H1 (cell line): ENCODE measurements at regions not wholly inside any gene's neighbourhood (a gene's known extent, or its start where the extent isn't known, plus 50 kb on each side); places are given as distances from the start of the nearest gene placed in this dataset.

Source experiments
- CTCF ChIA-PET: fragments of 300-600 bp; sonication (Branson Sonifier 250); formaldehyde crosslinking; loops from one replicate; lab custom pipeline; 2021; ENCODE audit not compliant: partially characterized antibody; lab: Charles Lee
- POLR2A ChIA-PET: fragments of 300-600 bp; sonication (Branson Sonifier 250); formaldehyde crosslinking; loops from one replicate; lab custom pipeline; 2021; ENCODE audit warnings: inconsistent platforms; ENCODE audit not compliant: partially characterized antibody; lab: Charles Lee
- DNase-seq, 2 experiments: peaks; one replicate each; pipeline versions ENCODE4 v3.0.0 to v3.0.0-alpha.2; 2010 to 2022; ENCODE audit warnings: low spot score in 2 of 2, low read depth in 1 of 2, mixed read lengths in 1 of 2
- FAIRE-seq: peaks from 2 replicates; lab custom pipeline; 2011; peaks lifted over from hg19 to GRCh38; lab: Jason Lieb, UNC
- H2AFZ ChIP-seq: 2 replicates; pipeline ENCODE4 v1.8.1; 2012; ENCODE audit warnings: low read length, inconsistent platforms
- H2AK5ac ChIP-seq: 2 replicates; pipeline ENCODE4 v1.6.1; 2013; ENCODE audit warnings: low read depth, low read length
- H2BK120ac ChIP-seq: replicated peaks from 2 replicates; pipeline ENCODE3; 2013; ENCODE audit warnings: low read depth, low read length, inconsistent platforms
- H2BK12ac ChIP-seq: 2 replicates; pipeline ENCODE4 v1.6.1; 2013; ENCODE audit warnings: low read depth, low read length
- H2BK15ac ChIP-seq: 2 replicates; pipeline ENCODE4 v1.6.1; 2013; ENCODE audit warnings: low read length
- H2BK20ac ChIP-seq: 2 replicates; pipeline ENCODE4 v1.6.1; 2013; ENCODE audit warnings: low read length
- H2BK5ac ChIP-seq: 2 replicates; pipeline ENCODE4 v1.6.1; 2013; ENCODE audit warnings: low read depth, low read length
- H3K14ac ChIP-seq: 2 replicates; pipeline ENCODE4 v1.6.1; 2013; ENCODE audit warnings: inconsistent platforms; ENCODE audit not compliant: insufficient read length
- H3K18ac ChIP-seq: 2 replicates; pipeline ENCODE4 v1.6.1; 2013; ENCODE audit warnings: low read length; ENCODE audit errors: extremely low read depth
- H3K23ac ChIP-seq: 2 replicates; pipeline ENCODE4 v1.6.1; 2013; ENCODE audit warnings: inconsistent platforms; ENCODE audit not compliant: insufficient read length
- H3K23me2 ChIP-seq: 2 replicates; pipeline ENCODE4 v1.6.1; 2013; ENCODE audit warnings: low read depth, low read length
- H3K27ac ChIP-seq: 2 replicates; pipeline ENCODE4 v1.6.1; 2011; ENCODE audit warnings: low read depth, low read length, inconsistent platforms
- H3K27me3 ChIP-seq, 4 experiments: replicated peaks in 1 of 4; 1 replicate in 1 of 4; 2 replicates in 3 of 4; pipeline versions ENCODE4 v1.6.1 to v1.8.1; 2011 to 2013; ENCODE audit warnings: low read length in 3 of 4, mild to moderate bottlenecking in 3 of 4, inconsistent platforms in 2 of 4, mixed read lengths in 2 of 4, moderate library complexity in 1 of 4; ENCODE audit not compliant: control insufficient read depth in 3 of 4, insufficient read depth in 3 of 4; ENCODE audit errors: extremely low read depth in 1 of 4
- H3K36me3 ChIP-seq, 4 experiments: 2 replicates each; pipeline versions ENCODE4 v1.6.1 to v1.8.1; 2011 to 2013; ENCODE audit warnings: mild to moderate bottlenecking in 4 of 4, low read length in 3 of 4, moderate library complexity in 2 of 4, control low read depth in 1 of 4, inconsistent platforms in 1 of 4; ENCODE audit not compliant: insufficient read depth in 4 of 4, control insufficient read depth in 2 of 4
- H3K4ac ChIP-seq: replicated peaks from 2 replicates; pipeline ENCODE3; 2013; ENCODE audit warnings: low read length, low read depth, mixed read lengths, inconsistent platforms; ENCODE audit not compliant: insufficient read length
- H3K4me1 ChIP-seq, 4 experiments: replicated peaks in 1 of 4; 1 replicate in 1 of 4; 2 replicates in 3 of 4; pipeline versions ENCODE4 v1.6.1 to v1.8.1; 2011 to 2013; ENCODE audit warnings: low read length in 3 of 4, inconsistent platforms in 2 of 4, mixed read lengths in 1 of 4; ENCODE audit not compliant: insufficient read depth in 4 of 4, control insufficient read depth in 3 of 4
- H3K4me2 ChIP-seq, 2 experiments: 2 replicates each; pipeline versions ENCODE4 v1.6.1 to v1.8.1; 2011 to 2013; ENCODE audit warnings: low read depth in 2 of 2, low read length in 2 of 2, control low read depth in 1 of 2, inconsistent platforms in 1 of 2, mild to moderate bottlenecking in 1 of 2; ENCODE audit not compliant: insufficient read depth in 1 of 2
- H3K4me3 ChIP-seq, 4 experiments: fragments of 200-600, 300-600 bp in 1 of 4; sonication (generic), shearing (Covaris generic), sonication (Bioruptor Twin) in 1 of 4; 2 replicates each; pipeline versions ENCODE4 v1.5.1 to v1.8.1; 2011 to 2016; ENCODE audit warnings: low read length in 4 of 4, low read depth in 3 of 4, control low read depth in 2 of 4, inconsistent platforms in 2 of 4, mild to moderate bottlenecking in 2 of 4, mixed read lengths in 1 of 4, moderate library complexity in 1 of 4; ENCODE audit not compliant: insufficient read depth in 2 of 4; ENCODE audit errors: extremely low read depth in 1 of 4
- H3K56ac ChIP-seq: replicated peaks from 2 replicates; pipeline ENCODE3; 2013; ENCODE audit warnings: low read depth, mild to moderate bottlenecking, mixed read lengths, low read length, inconsistent platforms; ENCODE audit not compliant: insufficient read length
- H3K79me1 ChIP-seq: 2 replicates; pipeline ENCODE4 v1.6.1; 2013; ENCODE audit warnings: low read depth, low read length, control low read depth
- H3K79me2 ChIP-seq, 2 experiments: 2 replicates each; pipeline versions ENCODE4 v1.6.1 to v1.8.1; 2012 to 2013; ENCODE audit warnings: low read length in 2 of 2, mild to moderate bottlenecking in 2 of 2, inconsistent platforms in 1 of 2; ENCODE audit not compliant: insufficient read depth in 2 of 2, control insufficient read depth in 1 of 2
- H3K9ac ChIP-seq, 4 experiments: replicated peaks in 1 of 4; 1 replicate in 1 of 4; 2 replicates in 3 of 4; pipeline versions ENCODE4 v1.6.1 to v1.8.1; 2011 to 2013; ENCODE audit warnings: low read depth in 3 of 4, low read length in 3 of 4, control low read depth in 2 of 4, mild to moderate bottlenecking in 2 of 4, moderate library complexity in 2 of 4, inconsistent platforms in 1 of 4; ENCODE audit errors: extremely low read depth in 1 of 4
- H3K9me3 ChIP-seq, 2 experiments: 2 replicates each; pipeline versions ENCODE4 v1.6.1 to v1.8.1; 2012 to 2013; ENCODE audit warnings: mild to moderate bottlenecking in 2 of 2, moderate library complexity in 2 of 2, control low read depth in 1 of 2, inconsistent platforms in 1 of 2, low read depth in 1 of 2, low read length in 1 of 2, mixed read lengths in 1 of 2; ENCODE audit not compliant: insufficient read depth in 2 of 2
- H4K20me1 ChIP-seq, 2 experiments: replicated peaks in 1 of 2; 2 replicates each; pipeline versions ENCODE3 to v1.8.1; 2011 to 2013; ENCODE audit warnings: inconsistent platforms in 2 of 2, low read length in 2 of 2, mild to moderate bottlenecking in 1 of 2; ENCODE audit not compliant: insufficient read depth in 2 of 2, control insufficient read depth in 1 of 2
- H4K5ac ChIP-seq: 2 replicates; pipeline ENCODE4 v1.6.1; 2013; ENCODE audit warnings: low read length, low read depth, mixed read lengths, inconsistent platforms; ENCODE audit not compliant: insufficient read length
- H4K8ac ChIP-seq: 2 replicates; pipeline ENCODE4 v1.8.0; 2013; ENCODE audit warnings: mild to moderate bottlenecking, moderate library complexity, low read length, inconsistent platforms; ENCODE audit not compliant: insufficient read depth; ENCODE audit errors: extremely low read depth
- H4K91ac ChIP-seq: replicated peaks from 2 replicates; pipeline ENCODE3; 2013; ENCODE audit warnings: low read length, mixed read lengths, inconsistent platforms; ENCODE audit not compliant: insufficient read length
- POLR2A ChIP-seq, 2 experiments: IDR thresholded peaks; 1 replicate in 1 of 2; 2 replicates in 1 of 2; pipeline ENCODE4 v1.6.1; 2011; ENCODE audit warnings: low read depth in 2 of 2, low read length in 2 of 2, mild to moderate bottlenecking in 2 of 2; ENCODE audit errors: control extremely low read depth in 1 of 2
- WGBS, 2 experiments: shearing (Covaris generic) in 1 of 2; methylation state at CpG; one replicate each; pipeline versions ENCODE4 v1.1.6 to v1.1.7; 2013 to 2015; ENCODE audit warnings: low lambda C conversion rate in 2 of 2, mixed read lengths in 2 of 2, inconsistent platforms in 1 of 2, low coverage in 1 of 2, missing lambda C conversion rate in 1 of 2; ENCODE audit not compliant: insufficient replicate concordance in 2 of 2, insufficient coverage in 1 of 2, insufficient read length in 1 of 2; ENCODE audit errors: extremely low coverage in 1 of 2, missing lambda C conversion rate in 1 of 2; 5-methylcytosine and 5-hydroxymethylcytosine counted together
- TF ChIP-seq, protein P1 (sequence below): IDR thresholded peaks from 2 replicates; pipeline ENCODE4 v1.6.1; 2012; ENCODE audit warnings: low read length, inconsistent platforms

DNA sequence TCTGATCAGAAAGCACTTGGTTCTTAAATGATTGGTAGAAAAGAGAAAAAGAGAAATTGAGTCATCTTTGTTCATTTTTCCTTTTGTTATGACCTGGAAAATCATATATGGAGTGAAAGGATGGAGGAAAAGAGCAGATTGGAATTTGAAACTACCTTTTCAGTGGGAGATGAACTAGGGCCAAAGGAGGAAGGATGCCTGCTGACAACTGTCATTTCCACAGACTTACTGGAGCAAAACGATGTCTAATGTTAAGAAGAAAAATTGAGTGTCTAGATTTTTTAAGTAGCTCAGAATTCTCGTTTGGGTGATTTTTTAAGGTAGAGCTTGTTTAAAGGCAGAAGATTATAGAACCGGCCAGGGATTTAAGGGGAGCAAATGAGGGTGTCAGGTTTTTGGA, 144.6 kb upstream of the KCNIP4 start:
- POLR2A ChIA-PET = no interaction called here
- Histone ChIP-seq H3K14ac (no peak overlapping the region), H3K9ac (no peak overlapping the region), H3K36me3 (no peaks in the 10 kb centered on the region), H2BK120ac (no peak overlapping the region), H3K23me2 (no peaks in the 10 kb centered on the region), H3K79me2 (no peaks in the 10 kb centered on the region), H2AFZ (no peak overlapping the region), H3K27me3 (no peaks in the 10 kb centered on the region), H2AK5ac (no peak overlapping the region), H2BK20ac (no peak overlapping the region), H4K8ac (no peak overlapping the region), H3K79me1 (no peaks in the 10 kb centered on the region), H4K20me1 (no peaks in the 10 kb centered on the region), H4K5ac (no peak overlapping the region), H3K4me2 (no peak overlapping the region), H3K4ac (no peak overlapping the region), H3K27ac (no peak overlapping the region), H2BK5ac (no peak overlapping the region), H3K56ac (no peak overlapping the region), H3K4me1 (no peaks in the 10 kb centered on the region), H2BK15ac (no peak overlapping the region), H2BK12ac (no peak overlapping the region), H3K4me3 (no peak overlapping the region), H4K91ac (no peak overlapping the region), H3K18ac (no peak overlapping the region), H3K9me3 (no peaks in the 10 kb centered on the region), H3K23ac (no peak overlapping the region)
- WGBS, 2 experiments = 77% methylated on average over 3 of the region's 3 CpGs; no CpG with 5 or more reads in 1 of the 2 experiments
- CTCF ChIA-PET = interaction anchor here (0.6 to 3.3 kb wide), 6 partner anchors 12 to 303 kb away, joined by 3 to 37 read pairs (median 3); no protein-coding TSS in a partner anchor
- no peak for TF ChIP-seq POLR2A (IDR thresholded peaks at IDR 0.05; ENCODE audit: control extremely low read depth in 1 of 2, low read depth in 2 of 2, low read length in 2 of 2)
- TF ChIP-seq, protein P1, sequence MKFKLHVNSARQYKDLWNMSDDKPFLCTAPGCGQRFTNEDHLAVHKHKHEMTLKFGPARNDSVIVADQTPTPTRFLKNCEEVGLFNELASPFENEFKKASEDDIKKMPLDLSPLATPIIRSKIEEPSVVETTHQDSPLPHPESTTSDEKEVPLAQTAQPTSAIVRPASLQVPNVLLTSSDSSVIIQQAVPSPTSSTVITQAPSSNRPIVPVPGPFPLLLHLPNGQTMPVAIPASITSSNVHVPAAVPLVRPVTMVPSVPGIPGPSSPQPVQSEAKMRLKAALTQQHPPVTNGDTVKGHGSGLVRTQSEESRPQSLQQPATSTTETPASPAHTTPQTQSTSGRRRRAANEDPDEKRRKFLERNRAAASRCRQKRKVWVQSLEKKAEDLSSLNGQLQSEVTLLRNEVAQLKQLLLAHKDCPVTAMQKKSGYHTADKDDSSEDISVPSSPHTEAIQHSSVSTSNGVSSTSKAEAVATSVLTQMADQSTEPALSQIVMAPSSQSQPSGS = no peak
- FAIRE-seq (no peak), DNase-seq (no peak)
